Motor neuron (in vitro differentiated cells): ENCODE measurements at regions not wholly inside any gene's neighbourhood (a gene's known extent, or its start where the extent isn't known, plus 50 kb on each side); places are given as distances from the start of the nearest gene placed in this dataset.

ENCODE experiments used
- ATAC-seq, 8 experiments: fragments of 200-7000 bp; cut with Tn5 transposase; replicated peaks in 6 of 8; 2 replicates each; pipeline ENCODE4 v1.8.0; 2021; ENCODE audit warnings: mild to moderate bottlenecking in 8 of 8, moderate library complexity in 8 of 8
- H3K27ac ChIP-seq, 2 donors: fragments of 250-450 bp; sonication (Bioruptor Pico); 2 replicates each; pipeline ENCODE4 v1.9.0; 2021; ENCODE audit warnings: antibody characterized with exemption in 2 of 2, mild to moderate bottlenecking in 2 of 2, moderate library complexity in 1 of 2
- H3K4me1 ChIP-seq, 2 donors: fragments of 250-450 bp; sonication (Bioruptor Pico); replicated peaks in 1 of 2; 2 replicates each; pipeline ENCODE4 v1.6.1; 2021; ENCODE audit warnings: antibody characterized with exemption in 2 of 2, mild to moderate bottlenecking in 2 of 2, moderate library complexity in 1 of 2
- H3K4me3 ChIP-seq, 5 donors: fragments of 250-450 bp; sonication (Bioruptor Pico); 2 replicates each; pipeline ENCODE4 v1.9.0; 2021; ENCODE audit warnings: antibody characterized with exemption in 5 of 5, mild to moderate bottlenecking in 5 of 5, moderate library complexity in 4 of 5
- WGBS, 10 experiments: fragments of 450-650 bp; shearing (Covaris generic); methylation state at CpG; one replicate each; pipeline ENCODE4 v1.0.0; 2022; 5-methylcytosine and 5-hydroxymethylcytosine counted together
- in situ Hi-C, 9 experiments: fragments of 400-800 bp; cut with MboI; loops; one replicate each; pipeline ENCODE4 v1.15.0; 2021; ENCODE audit warnings: low sequenced_read_pairs in 9 of 9, low pct_unique_long_range_greater_than_20kb in 2 of 9; ENCODE audit not compliant: unreplicated experiment in 9 of 9

DNA sequence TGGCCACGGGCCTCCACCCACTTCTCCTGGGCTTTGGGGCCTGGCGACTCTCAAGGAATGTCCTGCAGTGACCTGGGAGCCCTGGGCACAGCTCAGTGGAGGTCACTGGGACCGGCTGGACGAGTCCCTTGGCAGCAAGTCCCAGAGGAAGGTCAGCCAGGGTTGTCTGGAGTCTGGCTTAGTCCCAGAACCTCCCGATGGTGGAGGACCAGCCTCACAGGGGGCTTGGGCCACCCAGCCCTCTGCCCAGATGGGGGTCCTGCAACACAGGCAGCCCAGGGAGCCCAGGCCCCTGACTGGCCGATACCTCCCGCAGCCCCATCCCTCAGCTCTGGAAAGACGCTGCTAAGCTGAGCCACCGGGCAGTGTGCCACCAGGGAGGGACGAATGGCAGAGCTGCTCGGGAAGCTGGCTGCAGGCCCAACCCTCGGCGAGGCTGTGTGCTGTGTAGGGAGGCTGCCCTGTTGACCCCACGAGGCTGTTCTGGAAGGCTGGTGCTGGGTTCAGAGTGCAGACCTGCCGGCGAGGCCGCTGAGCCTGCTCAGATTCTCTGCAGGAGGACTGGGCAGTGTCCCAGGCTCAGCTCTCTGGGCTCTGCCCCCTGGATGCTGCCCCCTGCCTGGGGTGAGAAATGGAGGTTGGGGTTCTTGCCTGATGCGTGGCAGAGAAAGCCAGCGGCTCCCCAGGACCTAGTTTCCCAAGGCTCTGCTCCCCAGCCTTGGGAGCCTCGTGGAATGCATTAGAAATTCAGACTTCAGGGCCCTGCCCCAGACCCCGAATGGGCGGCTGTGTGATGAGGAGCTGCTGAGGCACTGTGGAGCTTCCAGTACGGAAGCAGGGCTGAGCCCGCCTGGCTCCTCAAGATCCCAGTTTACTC is 61.7 kb downstream of the ADRA2C start:
- H3K4me3 ChIP-seq = no peak overlapping the region
- ATAC-seq = peak in 6 of 8 experiments; percentile 19 to 97 (median 68)
- peaks cover 7 to 12% of the 10 kb centered on the region in 2 donors for H3K4me1 ChIP-seq
- no peak overlapping the region for H3K27ac ChIP-seq
- WGBS, 10 experiments = 0 to 76% (median 24%) methylated on average over 1 to 11 of the region's 24 CpGs; no CpG with 5 or more reads in 5 of the 10 experiments
- in situ Hi-C loops = no loop called here

DNA sequence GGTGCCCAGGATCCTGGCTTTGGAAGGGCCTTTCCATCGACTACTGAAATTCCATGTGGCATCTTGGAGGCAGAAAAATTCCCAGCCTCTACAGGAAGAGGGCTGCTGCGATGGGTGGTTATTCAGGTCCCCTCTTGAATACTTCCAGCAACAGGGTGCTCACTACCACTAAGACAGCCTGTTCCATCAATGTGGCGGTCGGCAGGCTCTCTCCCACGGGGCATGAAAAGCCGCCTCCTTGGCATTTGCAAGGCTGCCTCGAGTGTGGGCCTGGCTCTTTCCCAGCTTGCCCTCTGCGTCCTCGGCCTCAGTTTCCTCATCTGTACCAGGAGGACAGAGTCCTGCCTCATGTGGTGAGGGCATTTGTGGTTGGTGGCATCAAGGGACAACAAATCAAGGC is 62.4 kb downstream of the ADRA2C start:
- no peak for ATAC-seq
- Histone ChIP-seq H3K4me3 (no peak overlapping the region), H3K4me1 (peaks cover 7 to 12% of the 10 kb centered on the region in 2 donors), H3K27ac (no peak overlapping the region)
- in situ Hi-C loops = no loop called here
- WGBS, 10 experiments = 20 to 87% (median 60%) methylated on average over 1 to 7 of the region's 9 CpGs; no CpG with 5 or more reads in 5 of the 10 experiments

DNA sequence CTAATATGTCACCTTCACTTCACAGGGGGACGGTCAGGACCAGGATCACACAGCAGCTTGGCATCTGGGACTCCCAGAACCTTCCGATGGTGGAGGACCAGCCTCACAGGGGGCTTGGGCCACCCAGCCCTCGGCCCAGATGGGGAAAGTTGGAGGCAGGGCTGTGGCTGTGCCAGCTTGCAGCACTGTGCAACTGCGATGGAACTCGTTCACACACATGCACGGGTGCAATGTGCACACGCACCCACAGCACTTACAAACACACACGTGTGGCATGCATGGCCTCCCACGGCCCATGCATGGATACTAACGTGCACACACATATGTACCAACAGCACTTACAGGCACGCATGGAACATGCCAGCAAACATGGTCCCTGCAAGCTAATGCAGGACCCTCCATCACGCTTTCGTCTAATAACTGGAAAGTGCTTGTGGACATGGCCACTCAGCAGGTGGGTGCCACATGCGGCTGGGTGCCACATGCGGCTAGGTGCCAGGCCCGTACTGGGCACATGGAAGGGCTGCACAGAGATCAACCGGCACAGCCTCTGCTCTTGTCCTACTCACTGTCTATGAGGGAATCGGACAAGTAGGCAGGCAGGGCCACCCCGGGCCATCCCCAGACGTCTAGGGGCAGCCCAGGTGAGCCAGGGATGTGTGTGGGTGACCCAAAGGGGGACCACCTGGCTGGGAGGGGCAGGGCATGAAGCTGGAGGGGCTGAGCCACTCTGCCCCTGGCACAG is 63.2 kb downstream of the ADRA2C start:
- ATAC-seq = no peak
- H3K4me1 ChIP-seq = peaks cover 15 to 20% of the 10 kb centered on the region in 2 donors
- no peak overlapping the region for H3K4me3 ChIP-seq
- in situ Hi-C loops = no loop called here
- no peak overlapping the region for H3K27ac ChIP-seq
- WGBS, 10 experiments = 60 to 100% (median 84%) methylated on average over 1 to 3 of the region's 20 CpGs; no CpG with 5 or more reads in 6 of the 10 experiments

DNA sequence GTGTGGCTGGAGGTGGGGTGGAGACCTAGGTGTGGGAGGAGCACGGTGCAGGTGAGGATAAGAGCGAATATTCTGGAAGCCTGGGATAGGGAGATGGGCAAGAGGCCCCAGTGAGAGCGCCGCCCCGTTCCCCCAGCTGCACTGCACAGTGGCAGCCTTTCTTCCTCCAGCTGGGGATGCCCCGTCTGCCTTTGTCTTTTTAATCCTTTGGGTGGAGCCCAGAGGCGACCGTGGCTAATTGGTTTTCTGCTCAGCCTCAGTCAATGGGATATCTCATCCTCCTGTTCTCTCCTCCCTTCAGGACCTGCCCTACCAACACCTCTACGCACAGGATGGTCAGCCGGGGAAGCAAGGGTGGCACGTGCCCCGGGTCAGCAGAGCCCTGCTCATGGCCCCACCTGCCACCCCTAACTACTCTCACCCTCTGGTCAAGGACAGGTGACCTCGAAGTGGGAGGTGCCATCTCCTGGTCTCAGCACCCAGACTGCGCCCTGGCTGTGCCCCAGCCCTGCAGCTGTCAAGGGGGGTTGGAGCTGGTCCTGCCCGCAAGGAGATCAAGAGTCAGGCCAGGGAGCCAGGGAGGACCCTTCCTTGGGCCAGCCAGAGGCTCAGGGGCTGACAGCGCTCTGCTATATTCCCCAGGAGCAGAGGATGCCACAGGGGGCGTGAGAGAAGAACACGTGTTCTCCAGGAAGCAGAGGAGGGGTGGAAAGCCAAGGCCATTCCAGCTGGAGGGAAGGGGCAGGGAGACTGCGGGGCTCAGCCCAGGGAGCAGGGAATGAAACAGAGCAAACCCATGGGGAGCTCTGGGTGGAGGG is 64.0 kb downstream of the ADRA2C start:
- WGBS, 10 experiments = 29 to 44% (median 40%) methylated on average over 1 to 8 of the region's 19 CpGs; no CpG with 5 or more reads in 6 of the 10 experiments

DNA sequence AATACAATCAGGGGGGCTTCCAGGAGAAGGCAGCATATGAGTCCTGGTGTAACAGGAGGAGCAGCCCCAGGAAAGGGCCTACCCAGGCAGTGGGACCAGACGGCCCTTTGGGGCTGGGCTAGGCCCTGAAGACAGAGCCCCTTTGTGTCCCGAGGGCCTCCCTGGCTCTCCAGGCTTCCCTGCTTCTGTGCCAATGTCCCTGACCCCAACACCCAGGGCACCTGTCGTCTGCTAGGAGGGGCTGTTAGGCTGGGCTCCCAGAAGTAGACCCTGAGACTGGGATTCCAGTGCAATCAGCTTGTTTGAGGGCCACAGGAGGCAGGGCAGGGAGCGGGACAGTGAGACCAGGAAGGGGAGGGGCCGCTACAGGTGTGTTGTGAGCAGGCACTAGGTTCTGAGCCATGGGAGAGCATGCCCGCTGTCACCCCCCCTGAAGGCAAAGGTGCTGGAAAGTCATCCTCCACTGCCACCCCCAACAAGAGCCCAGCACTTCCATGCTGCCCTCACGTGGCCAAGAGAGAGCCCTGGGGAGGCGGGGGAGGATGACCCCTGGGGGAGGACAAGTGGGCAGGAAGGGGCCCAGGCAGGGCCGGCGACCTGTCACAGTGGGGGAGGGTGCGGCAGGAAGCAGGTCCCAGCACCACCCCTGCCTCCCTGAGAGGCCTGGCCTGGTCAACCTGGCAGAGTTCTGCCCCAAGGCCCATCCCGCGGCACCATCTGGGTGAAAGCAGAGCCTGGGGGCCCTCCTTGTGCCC is 64.8 kb downstream of the ADRA2C start:
- 6 to 80% (median 64%) methylated on average over 1 to 3 of the region's 13 CpGs; no CpG with 5 or more reads in 7 of the 10 experiments for WGBS, 10 experiments
- H3K27ac ChIP-seq = no peak overlapping the region
- no peak overlapping the region for H3K4me3 ChIP-seq
- in situ Hi-C loops = no loop called here
- ATAC-seq = no peak
- H3K4me1 ChIP-seq = peaks cover 21 to 33% of the 10 kb centered on the region in 2 donors

More for the DNA sequence above, 64.0 kb downstream of the ADRA2C start:
- no peak overlapping the region for H3K27ac ChIP-seq
- peaks cover 21 to 26% of the 10 kb centered on the region in 2 donors for H3K4me1 ChIP-seq
- H3K4me3 ChIP-seq = no peak overlapping the region
- ATAC-seq = peak in 6 of 8 experiments; percentile 48 to 72 (median 55)
- in situ Hi-C loops = no loop called here

DNA sequence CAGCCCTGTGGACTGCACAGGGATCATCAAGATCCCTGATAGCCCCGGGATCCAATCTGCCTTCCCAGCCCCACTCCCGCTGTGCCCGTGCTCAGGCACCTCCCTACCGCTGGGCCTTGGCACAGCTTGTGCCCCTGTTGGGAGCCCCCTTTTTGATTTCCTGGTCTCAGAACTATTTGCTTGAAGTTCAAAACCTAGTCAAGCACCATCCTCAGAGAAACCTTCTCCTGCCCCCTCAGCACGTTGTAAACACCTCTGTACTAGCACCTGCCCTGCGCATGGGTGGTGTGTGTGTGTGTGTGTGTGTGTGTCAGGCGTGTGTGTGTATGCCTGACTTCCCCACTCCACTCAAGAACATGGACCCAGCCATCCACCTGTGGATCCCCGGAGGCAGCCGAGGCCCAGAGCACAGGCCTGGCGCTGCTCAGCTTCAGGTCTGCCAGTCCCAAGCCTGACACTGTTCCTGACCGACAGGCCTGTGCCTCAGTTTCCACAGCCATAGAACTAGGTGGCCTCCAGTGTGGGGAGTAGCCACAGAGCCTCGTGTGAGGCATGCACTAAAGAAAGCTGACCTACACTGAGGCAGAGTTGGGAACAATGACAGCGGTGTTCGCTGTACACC is 65.5 kb downstream of the ADRA2C start:
- WGBS, 10 experiments = 34 to 100% (median 50%) methylated on average over 2 to 7 of the region's 14 CpGs; no CpG with 5 or more reads in 4 of the 10 experiments
- Histone ChIP-seq H3K27ac (no peak overlapping the region), H3K4me1 (peaks cover 21 to 34% of the 10 kb centered on the region in 2 donors), H3K4me3 (no peak overlapping the region)
- ATAC-seq = no peak
- in situ Hi-C loops = no loop called here

DNA sequence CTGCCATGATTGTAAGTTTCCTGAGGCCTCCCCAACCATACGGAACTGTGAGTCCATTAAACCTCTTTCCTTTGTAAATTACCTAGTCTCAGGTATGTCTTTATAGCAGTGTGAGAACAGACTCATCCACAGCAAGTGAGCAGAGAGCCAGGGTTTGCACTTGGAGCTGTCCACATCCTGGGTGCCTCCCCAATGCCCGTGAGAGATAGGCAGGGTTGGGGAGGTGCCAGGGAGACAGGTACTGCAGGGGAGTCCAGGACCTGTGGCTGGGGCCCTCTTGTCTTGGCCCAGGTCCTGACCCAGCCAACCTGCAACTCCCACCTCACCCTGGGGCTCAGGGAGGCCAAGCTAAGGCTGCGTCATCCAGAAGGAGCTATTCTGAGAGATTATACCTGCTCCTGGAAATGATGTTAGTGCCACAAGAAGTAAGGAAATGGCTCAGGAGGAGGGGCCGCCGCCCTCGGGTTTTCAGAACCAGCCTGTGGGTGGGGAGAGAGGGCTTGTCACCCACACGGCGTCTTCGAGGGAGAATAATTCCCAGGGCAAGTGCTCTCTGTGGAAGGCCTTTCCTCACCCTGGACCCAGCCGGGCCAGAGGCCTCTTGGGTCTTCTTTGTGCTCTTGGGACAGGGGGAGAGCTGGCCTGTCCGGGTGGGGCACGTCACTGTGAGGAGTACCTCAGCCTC is 66.5 kb downstream of the ADRA2C start:
- ATAC-seq = no peak
- Histone ChIP-seq H3K27ac (no peak overlapping the region), H3K4me3 (no peak overlapping the region), H3K4me1 (peaks cover 21 to 38% of the 10 kb centered on the region in 2 donors)
- WGBS, 10 experiments = 4 to 100% (median 75%) methylated on average over 1 to 4 of the region's 12 CpGs; no CpG with 5 or more reads in 2 of the 10 experiments
- in situ Hi-C loops = no loop called here

DNA sequence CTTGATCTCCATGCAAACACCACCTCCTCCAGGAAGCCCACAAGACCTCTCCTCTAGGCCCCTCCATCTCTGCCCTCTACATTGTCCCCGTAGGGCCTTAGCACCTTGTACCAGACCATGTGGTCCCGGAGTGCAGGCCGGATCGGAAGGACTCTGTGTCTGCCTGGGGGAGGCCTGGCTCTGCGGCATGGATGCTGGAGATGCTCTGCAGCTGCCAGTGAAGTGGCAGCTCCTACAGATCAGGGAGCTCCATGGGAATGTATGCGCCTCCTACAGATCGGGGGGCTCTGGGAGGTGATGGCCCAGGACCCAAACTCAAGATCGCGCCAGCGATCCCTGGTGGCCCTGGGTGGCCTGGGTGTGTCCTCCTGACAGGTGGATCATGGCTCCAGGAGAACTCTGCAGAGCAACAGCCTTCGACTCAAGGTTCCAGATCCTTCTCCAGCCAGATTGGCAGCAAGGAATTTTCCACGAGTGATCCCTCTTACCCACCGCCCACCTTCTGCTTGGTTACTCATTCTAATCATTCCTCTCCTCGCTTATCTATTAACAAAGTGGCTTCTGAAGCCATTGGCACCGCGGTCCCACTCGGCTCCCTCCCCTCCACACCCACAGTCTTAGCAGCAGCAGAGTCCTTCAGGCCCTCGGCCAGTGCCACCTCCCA is 67.3 kb downstream of the ADRA2C start:
- in situ Hi-C loops = no loop called here
- no peak for ATAC-seq
- 0 to 100% (median 88%) methylated on average over 1 to 3 of the region's 18 CpGs; no CpG with 5 or more reads in 4 of the 10 experiments for WGBS, 10 experiments
- H3K4me1 ChIP-seq = peaks cover 21 to 38% of the 10 kb centered on the region in 2 donors
- no peak overlapping the region for H3K4me3 ChIP-seq
- H3K27ac ChIP-seq = no peak overlapping the region

DNA sequence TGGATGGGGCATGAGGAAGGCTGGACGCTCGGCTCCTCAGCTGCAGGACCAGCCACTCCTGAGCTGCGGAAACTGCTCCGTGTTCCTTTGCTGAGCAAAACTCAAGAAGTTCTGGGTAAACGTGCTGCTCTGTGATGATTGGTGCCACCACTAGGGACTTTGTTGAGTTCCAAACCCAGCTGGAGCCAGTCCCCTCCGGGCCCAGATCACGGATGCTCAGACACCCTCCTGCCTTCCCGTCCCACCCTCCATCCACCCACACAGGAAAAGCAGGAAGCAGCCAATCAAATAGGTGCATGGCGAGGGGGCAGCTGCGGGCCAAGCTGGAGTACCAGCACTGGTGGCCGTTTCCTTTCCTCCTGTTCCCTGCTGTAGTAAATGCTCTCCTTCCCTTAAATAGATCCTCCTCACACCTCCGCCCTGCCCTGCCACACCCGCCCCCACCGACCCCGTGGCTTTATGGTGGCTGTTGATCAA is 68.0 kb downstream of the ADRA2C start:
- in situ Hi-C loops = no loop called here
- peak in 4 of 8 experiments; percentile 15 to 50 (median 24) for ATAC-seq
- H3K27ac ChIP-seq = peak overlapping the region in 1 of 2 donors; percentile 59
- H3K4me3 ChIP-seq = no peak overlapping the region
- 10% methylated on average over 2 of the region's 15 CpGs; no CpG with 5 or more reads in 9 of the 10 experiments for WGBS, 10 experiments
- peaks cover 21 to 38% of the 10 kb centered on the region in 2 donors for H3K4me1 ChIP-seq

DNA sequence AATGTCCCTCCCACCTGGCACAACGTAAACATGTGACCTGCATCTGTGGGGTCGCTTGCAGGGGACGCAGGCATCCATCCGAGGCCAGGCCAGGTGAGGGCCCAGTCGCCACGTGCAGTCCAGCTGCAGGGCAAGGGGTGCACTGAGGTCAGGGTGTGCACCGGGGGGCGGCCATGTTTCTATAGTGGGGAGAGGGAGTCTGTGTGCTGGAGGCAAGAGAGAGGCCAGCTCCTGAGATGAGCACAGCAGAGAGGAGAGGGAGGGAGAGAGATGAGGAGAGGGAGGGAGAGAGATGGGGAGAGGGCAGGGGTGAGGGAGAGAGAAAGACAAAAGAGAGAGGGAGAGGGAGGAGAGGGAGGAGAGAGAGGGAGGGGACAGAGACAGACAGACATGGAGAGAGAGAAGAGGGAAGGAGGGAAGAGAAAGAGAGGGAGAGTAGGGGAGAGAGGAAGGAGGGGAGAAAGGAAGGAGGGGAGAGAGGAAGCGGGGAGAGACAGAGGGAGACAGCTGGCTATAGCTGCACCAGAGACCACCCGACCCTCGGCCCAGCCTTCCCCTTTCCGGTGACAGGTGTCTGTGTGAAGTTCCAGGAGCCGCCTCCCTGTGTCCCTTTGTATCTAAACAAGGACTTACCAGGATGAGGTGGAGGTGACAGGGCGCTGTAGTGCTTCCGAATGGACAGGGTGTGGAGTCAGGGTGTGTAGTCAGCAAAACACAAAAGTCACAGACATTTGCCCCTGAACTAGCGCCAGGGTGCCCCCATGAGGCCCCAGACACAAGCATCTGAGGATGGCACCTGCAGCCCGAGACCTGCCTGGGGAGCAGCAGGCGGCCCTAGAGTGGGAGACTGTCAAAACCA is 68.7 kb downstream of the ADRA2C start:
- Histone ChIP-seq H3K4me3 (no peak overlapping the region), H3K27ac (peak overlapping the region in 1 of 2 donors; percentile 59), H3K4me1 (peaks cover 19 to 38% of the 10 kb centered on the region in 2 donors)
- in situ Hi-C loops = no loop called here
- ATAC-seq = peak in 5 of 8 experiments; percentile 66 to 84 (median 74)
- WGBS, 10 experiments = 5 to 95% methylated on average over 4 to 8 of the region's 18 CpGs; no CpG with 5 or more reads in 8 of the 10 experiments
